HG02973 (cell line): ENCODE measurements at regions not wholly inside any gene's neighbourhood (a gene's known extent, or its start where the extent isn't known, plus 50 kb on each side); places are given as distances from the start of the nearest gene placed in this dataset.
"Not testable (repeated sequence)": the region's sequence is repeated elsewhere in the genome, so short reads cannot be mapped to it uniquely, and the experiment has no call there.

Source experiments
- ATAC-seq: cut with Tn5 transposase; IDR thresholded peaks from one replicate; pipeline ENCODE4 v1.9.1; 2021; ENCODE audit warnings: moderate library complexity; ENCODE audit not compliant: unreplicated experiment

DNA sequence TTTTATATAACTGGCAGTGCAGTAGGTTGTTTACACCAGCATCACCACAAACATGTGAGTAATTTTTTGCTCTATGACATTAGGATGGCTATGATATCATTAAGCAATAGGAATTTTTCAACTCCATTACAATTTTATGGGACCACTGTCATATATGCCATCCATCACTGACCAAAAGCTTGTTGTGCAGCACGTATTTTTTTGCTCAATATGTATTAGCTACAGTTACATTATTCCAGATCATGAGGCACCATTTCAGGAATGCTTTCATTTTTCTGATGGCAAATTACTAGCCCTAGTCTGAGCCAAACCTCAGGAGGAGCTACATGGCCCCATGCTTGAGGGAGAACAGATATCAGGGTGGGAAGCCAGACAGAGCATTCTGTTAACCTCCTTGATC lies 56.8 kb upstream of the DCLK2 start:
- ATAC-seq = no peak

DNA sequence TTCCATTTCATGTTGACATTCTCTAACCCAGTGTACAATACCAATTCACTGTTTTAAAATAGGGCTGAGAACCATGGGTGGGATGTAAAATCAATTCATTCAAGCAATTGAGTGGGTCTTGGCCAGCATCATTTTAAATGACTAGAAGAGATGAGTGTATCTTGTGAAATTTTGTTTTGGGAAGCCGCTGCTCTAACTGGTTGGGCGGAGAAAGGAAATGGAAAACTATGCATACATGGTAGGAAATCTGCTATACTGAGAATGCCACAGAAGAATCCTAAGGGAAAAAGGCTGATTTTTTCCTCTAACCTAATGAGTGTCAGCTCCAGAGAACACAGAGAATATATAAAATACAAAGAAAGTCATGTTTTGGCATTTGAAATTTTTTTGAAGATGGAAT lies 54.8 kb upstream of the DCLK2 start:
- ATAC-seq = no peak

GRCh38 chr4:150026987-150027386 lies 51.3 kb upstream of the DCLK2 start:
- ATAC-seq = not testable (repeated sequence)
